ENCODE measurements at regions not wholly inside any gene's neighbourhood (a gene's known extent, or its start where the extent isn't known, plus 50 kb on each side); places are given as distances from the start of the nearest gene placed in this dataset.

DNA sequence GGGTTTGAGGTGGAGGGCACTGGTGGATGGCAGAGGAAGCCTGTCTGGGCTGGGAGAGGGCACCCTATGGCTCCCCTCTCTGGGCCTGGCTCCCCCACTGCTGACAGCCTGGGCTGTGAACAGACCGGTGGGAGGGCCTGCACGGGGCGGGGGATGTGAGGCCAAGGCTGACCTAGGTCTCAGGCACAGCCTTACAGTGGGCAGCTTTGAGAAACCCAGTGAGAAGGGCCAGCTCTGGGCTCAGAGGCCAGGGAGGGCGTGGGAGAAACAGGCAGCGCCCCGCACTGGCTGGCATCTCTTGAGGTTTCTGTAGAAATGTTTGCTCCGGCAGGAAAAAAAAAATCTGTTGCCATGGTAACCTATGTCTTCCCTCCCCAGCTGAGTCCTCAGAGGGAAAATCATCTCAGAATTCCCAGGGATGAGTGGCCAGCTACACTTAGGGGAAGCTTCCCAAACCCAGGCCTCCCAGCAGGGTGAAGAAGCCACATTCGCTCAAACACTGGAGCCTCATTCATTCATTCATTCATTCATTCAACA is 71.7 kb upstream of the TAF1B start:
- peaks cover 37% of the 10 kb centered on the region for H3K4me1 ChIP-seq (ENCODE audit: control insufficient read depth, insufficient read depth, low read length)
- no peaks in the 10 kb centered on the region for H3K36me3 ChIP-seq (ENCODE audit: control insufficient read depth, insufficient read depth, low read length)
- no peak overlapping the region for H3K4me3 ChIP-seq (ENCODE audit: insufficient read depth, low read depth, low read length)
- WGBS, 2 experiments, result 56 to 60% methylated on average over 8 of the region's 8 CpGs
- H3K27me3 ChIP-seq (ENCODE audit: control insufficient read depth, insufficient read depth, low read length, poor library complexity, severe bottlenecking), result no peaks in the 10 kb centered on the region
- no peaks in the 10 kb centered on the region for H3K9me3 ChIP-seq (ENCODE audit: control insufficient read depth, low read length)
- no peak overlapping the region for H3K27ac ChIP-seq (ENCODE audit: insufficient read depth, low read depth, low read length, poor library complexity, severe bottlenecking)

DNA sequence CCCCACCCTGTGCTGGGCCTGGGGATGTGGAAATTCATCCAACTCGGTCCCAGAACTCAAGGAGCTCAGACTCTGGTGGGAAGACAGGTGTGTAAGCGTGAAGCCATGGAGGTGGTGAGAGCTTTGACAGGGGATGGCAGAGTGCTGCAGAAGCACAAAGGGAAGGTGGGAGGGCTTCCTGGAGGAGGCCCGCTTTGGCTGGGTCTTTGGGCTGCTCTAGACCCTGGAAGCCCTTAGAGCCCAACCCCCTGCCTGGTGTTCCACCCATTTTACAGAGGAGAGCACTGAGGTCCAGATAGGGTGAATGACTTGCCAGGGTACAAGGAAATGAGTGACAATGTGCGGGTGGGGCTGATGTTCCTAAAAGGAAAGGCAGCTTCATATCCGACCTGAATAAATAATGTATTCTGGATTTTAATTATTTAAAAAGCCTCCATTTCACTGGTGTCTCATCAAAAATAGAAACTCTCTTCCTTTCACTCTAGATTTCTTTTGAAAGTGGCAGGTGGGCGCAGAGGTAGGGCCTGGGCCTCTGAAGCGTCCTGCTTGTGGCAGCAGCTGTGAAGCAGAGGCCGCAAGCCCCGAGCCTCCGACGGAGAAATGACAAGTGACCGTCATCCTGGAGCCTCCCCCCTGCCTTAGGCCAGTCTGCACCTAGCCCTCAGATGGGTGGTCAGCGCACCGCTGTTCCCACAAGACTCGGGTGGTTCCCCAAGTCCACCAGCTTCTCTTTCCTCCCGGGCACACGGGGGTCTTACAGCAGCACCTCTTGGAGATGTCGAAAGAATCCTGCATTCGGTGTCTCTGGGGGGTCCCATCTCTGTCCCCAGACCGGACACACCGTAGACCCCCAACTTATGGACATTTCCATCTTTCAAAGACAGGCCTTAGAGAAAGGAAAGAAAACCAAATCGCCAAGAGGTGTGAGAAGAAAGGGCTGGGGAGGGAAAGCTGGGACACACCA is 71.0 kb upstream of the TAF1B start:
- Histone ChIP-seq H3K27ac (ENCODE audit: insufficient read depth, low read depth, low read length, poor library complexity, severe bottlenecking) (no peak overlapping the region), H3K4me3 (ENCODE audit: insufficient read depth, low read depth, low read length) (no peak overlapping the region), H3K36me3 (ENCODE audit: control insufficient read depth, insufficient read depth, low read length) (no peaks in the 10 kb centered on the region), H3K27me3 (ENCODE audit: control insufficient read depth, insufficient read depth, low read length, poor library complexity, severe bottlenecking) (no peaks in the 10 kb centered on the region), H3K9me3 (ENCODE audit: control insufficient read depth, low read length) (no peaks in the 10 kb centered on the region), H3K4me1 (ENCODE audit: control insufficient read depth, insufficient read depth, low read length) (peaks cover 36% of the 10 kb centered on the region)
- 94 to 95% methylated on average over 21 to 22 of the region's 22 CpGs for WGBS, 2 experiments

DNA sequence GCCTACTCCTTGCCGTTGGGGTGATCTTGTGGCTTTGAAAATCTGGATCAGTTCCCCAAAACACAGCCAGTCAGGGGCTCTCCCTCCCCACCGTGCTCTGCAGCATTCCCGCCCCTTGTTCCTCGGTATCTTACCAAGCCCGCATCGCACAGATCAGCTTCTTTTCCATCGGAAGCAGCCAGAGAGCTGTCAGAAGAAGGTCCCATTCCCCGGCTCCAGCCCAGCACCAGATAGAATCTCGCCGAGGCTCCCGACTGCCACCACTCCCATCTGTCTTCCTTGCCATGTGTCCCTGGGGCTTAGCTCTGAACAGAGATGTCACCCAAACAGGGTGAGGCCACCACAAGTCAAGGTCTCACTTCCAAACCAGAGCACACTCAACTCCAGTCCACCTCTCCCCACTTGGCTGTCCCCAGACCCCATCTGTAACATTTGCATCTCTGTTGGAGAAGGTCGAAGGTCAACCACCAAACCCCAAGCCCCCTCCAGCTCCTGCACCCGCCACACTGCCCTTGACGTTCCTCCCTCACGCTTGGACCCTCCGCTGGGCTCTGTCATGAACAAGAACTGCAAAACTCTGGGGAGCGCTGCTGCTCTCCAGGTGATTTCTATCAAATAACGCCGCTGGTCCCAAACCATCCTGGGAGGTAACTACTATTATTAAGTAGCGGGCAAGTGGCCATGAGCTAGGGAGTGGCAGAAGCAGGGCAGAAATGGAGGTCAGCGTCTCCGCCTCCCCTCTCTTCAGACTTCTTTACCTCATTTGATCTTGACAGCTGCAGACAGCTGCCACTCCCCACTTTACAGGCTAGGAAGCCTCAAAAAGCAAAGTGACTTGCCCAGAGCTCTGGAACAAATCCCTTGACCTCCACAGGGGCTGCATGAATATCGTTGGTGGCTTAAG is 70.0 kb upstream of the TAF1B start:
- WGBS, 2 experiments, result 87% methylated on average over 23 of the region's 23 CpGs
- Histone ChIP-seq H3K9me3 (ENCODE audit: control insufficient read depth, low read length) (no peaks in the 10 kb centered on the region), H3K27me3 (ENCODE audit: control insufficient read depth, insufficient read depth, low read length, poor library complexity, severe bottlenecking) (no peaks in the 10 kb centered on the region), H3K4me1 (ENCODE audit: control insufficient read depth, insufficient read depth, low read length) (peaks cover 32% of the 10 kb centered on the region), H3K36me3 (ENCODE audit: control insufficient read depth, insufficient read depth, low read length) (no peaks in the 10 kb centered on the region), H3K4me3 (ENCODE audit: insufficient read depth, low read depth, low read length) (no peak overlapping the region), H3K27ac (ENCODE audit: insufficient read depth, low read depth, low read length, poor library complexity, severe bottlenecking) (no peak overlapping the region)

DNA sequence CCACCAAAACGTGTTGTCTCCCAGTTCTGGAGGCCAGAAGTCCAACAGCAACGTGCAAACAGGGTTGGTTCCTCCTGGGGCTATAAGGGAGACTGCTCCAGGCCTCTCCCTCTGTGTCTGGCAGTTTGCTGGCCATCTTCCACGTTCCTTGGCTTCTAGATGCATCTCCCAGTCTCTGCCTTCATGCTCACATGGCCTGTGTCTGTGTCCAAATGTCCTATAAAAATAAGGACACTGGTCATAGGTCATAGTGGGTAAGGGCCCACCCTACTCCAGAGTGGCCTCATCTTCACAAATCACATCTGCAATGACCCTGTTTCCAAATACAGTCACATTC is 69.4 kb upstream of the TAF1B start:
- Histone ChIP-seq H3K4me1 (ENCODE audit: control insufficient read depth, insufficient read depth, low read length) (peaks cover 28% of the 10 kb centered on the region), H3K27me3 (ENCODE audit: control insufficient read depth, insufficient read depth, low read length, poor library complexity, severe bottlenecking) (no peaks in the 10 kb centered on the region), H3K27ac (ENCODE audit: insufficient read depth, low read depth, low read length, poor library complexity, severe bottlenecking) (no peak overlapping the region), H3K9me3 (ENCODE audit: control insufficient read depth, low read length) (no peaks in the 10 kb centered on the region), H3K4me3 (ENCODE audit: insufficient read depth, low read depth, low read length) (no peak overlapping the region), H3K36me3 (ENCODE audit: control insufficient read depth, insufficient read depth, low read length) (no peaks in the 10 kb centered on the region)
- WGBS, 2 experiments, result 78 to 82% methylated on average over 3 of the region's 3 CpGs

DNA sequence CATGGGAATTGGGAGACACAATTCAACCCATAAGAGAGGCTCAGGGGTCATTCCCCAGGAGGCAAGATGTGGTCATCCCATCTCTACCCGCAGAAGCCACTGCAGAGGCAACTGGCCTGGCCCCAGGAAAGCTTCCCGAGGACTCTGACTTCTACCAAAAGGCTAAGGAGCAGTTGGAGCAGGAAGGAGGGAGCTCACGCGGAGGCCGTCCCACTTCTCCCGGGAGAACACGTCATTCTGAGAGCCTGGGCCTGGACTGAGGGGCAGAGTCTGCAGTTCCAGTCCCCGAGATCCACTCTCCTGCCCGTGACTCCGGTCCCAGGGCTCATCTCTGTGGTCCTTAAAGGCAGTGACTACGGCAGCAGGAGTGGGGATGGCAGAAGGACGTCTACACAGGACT is 69.0 kb upstream of the TAF1B start:
- Histone ChIP-seq H3K27ac (ENCODE audit: insufficient read depth, low read depth, low read length, poor library complexity, severe bottlenecking) (no peak overlapping the region), H3K4me1 (ENCODE audit: control insufficient read depth, insufficient read depth, low read length) (peaks cover 24% of the 10 kb centered on the region)

DNA sequence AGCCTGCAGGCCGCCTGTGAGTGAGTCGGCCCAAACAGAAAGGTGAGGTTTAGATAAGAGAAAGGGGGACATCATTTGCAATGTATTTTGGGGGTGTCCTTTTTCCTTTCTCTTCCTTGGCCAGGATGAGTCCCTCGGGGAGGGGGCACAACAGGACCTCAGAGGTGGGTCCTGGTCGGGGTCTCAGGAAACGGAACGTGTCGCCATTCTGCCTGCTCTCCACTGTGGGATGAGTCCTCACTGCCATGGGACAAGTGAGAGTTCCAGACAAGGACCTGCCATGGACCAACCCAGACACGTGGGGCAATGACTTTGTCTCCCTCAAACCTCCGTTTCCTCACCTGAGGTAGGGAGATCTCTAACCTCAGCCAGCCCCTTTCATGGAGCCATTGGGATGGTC is 67.9 kb upstream of the TAF1B start:
- Histone ChIP-seq H3K4me1 (ENCODE audit: control insufficient read depth, insufficient read depth, low read length) (peaks cover 14% of the 10 kb centered on the region), H3K27ac (ENCODE audit: insufficient read depth, low read depth, low read length, poor library complexity, severe bottlenecking) (no peak overlapping the region), H3K27me3 (ENCODE audit: control insufficient read depth, insufficient read depth, low read length, poor library complexity, severe bottlenecking) (no peaks in the 10 kb centered on the region), H3K9me3 (ENCODE audit: control insufficient read depth, low read length) (no peaks in the 10 kb centered on the region), H3K4me3 (ENCODE audit: insufficient read depth, low read depth, low read length) (no peak overlapping the region), H3K36me3 (ENCODE audit: control insufficient read depth, insufficient read depth, low read length) (no peaks in the 10 kb centered on the region)
- WGBS, 2 experiments, result 92 to 95% methylated on average over 9 of the region's 9 CpGs

More for the DNA sequence above, 69.0 kb upstream of the TAF1B start:
- Histone ChIP-seq H3K9me3 (ENCODE audit: control insufficient read depth, low read length) (no peaks in the 10 kb centered on the region), H3K4me3 (ENCODE audit: insufficient read depth, low read depth, low read length) (no peak overlapping the region), H3K36me3 (ENCODE audit: control insufficient read depth, insufficient read depth, low read length) (no peaks in the 10 kb centered on the region), H3K27me3 (ENCODE audit: control insufficient read depth, insufficient read depth, low read length, poor library complexity, severe bottlenecking) (no peaks in the 10 kb centered on the region)
- 72 to 74% methylated on average over 12 of the region's 12 CpGs for WGBS, 2 experiments

DNA sequence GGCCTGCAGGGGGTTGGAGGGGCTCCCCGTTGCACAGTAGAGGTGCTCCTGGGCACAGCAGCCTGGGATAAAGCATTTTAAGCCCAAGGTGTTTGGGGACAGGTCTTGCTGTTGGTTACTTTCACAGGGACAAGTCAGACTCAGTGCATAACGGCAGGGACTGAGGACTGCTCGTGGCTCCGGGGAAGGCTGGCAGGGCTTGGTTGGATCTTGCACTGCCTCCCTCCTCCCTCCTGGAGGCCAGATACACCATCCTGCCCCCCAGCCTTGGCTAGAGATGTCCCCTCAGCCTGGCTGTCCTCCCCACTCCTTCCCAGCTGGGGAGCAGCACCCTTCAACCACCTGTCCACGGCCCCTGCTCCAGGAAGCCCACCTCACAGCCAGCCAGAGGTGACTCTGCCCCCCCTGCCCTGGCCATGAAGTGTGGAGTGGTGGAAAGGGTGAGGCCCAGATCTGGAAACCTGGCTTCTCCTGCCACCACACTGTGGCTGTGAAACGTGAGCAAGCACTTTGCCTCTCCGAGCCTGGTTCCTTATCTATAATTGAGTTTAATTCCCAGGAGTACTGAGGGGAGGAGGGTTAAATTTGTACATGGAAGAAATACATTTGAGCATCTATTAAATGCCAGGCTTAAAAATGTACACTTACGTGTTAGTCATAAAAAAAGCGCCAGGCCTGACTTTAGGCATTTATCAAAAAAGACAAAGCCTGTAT is 67.1 kb upstream of the TAF1B start:
- Histone ChIP-seq H3K4me1 (ENCODE audit: control insufficient read depth, insufficient read depth, low read length) (peaks cover 14% of the 10 kb centered on the region), H3K27ac (ENCODE audit: insufficient read depth, low read depth, low read length, poor library complexity, severe bottlenecking) (no peak overlapping the region), H3K36me3 (ENCODE audit: control insufficient read depth, insufficient read depth, low read length) (no peaks in the 10 kb centered on the region), H3K27me3 (ENCODE audit: control insufficient read depth, insufficient read depth, low read length, poor library complexity, severe bottlenecking) (no peaks in the 10 kb centered on the region), H3K9me3 (ENCODE audit: control insufficient read depth, low read length) (no peaks in the 10 kb centered on the region), H3K4me3 (ENCODE audit: insufficient read depth, low read depth, low read length) (no peak overlapping the region)
- WGBS, 2 experiments, result 81% methylated on average over 9 of the region's 9 CpGs

DNA sequence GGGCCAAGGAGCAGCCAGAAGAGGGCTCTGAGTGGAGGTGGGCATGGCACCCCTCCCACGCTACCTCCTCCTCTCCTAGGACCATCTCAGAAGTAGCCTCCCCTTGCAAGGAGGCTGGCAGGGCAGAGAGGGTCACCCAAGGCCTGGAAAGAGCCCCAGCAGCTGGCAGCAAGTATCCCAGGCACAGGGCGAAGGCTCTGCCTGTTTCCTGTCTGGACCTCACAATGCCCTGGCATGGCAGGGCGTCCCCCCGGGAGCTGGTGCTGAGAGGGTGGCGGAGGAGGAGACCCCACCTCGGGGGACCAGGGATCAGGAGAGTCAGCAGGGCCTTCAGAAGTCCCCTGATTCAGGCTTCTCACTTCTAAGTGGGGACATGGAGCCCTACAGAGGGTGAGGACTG is 66.2 kb upstream of the TAF1B start:
- no peak overlapping the region for H3K4me3 ChIP-seq (ENCODE audit: insufficient read depth, low read depth, low read length)
- no peaks in the 10 kb centered on the region for H3K27me3 ChIP-seq (ENCODE audit: control insufficient read depth, insufficient read depth, low read length, poor library complexity, severe bottlenecking)
- H3K36me3 ChIP-seq (ENCODE audit: control insufficient read depth, insufficient read depth, low read length), result no peaks in the 10 kb centered on the region
- H3K9me3 ChIP-seq (ENCODE audit: control insufficient read depth, low read length), result no peaks in the 10 kb centered on the region
- no peak overlapping the region for H3K27ac ChIP-seq (ENCODE audit: insufficient read depth, low read depth, low read length, poor library complexity, severe bottlenecking)
- peaks cover 5% of the 10 kb centered on the region for H3K4me1 ChIP-seq (ENCODE audit: control insufficient read depth, insufficient read depth, low read length)
- 93 to 95% methylated on average over 6 of the region's 6 CpGs for WGBS, 2 experiments

DNA sequence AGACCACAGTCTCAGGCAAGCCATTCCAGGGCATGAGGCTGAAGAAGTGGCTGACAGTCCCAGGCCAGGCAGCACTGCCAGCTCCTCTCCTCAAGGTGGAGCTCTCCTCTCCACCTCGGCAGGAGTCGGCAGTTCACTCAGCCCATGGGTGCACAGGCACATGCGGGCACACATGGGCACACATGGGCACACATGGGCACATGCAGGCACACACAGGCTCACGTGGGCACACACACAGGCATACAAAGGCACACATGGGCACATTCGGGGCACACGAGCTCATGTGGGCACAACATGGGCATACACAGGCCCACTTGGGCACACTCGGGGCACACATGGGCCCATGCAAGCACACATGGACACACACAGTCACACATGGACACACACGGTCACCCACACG is 65.3 kb upstream of the TAF1B start:
- Histone ChIP-seq H3K9me3 (ENCODE audit: control insufficient read depth, low read length) (no peaks in the 10 kb centered on the region), H3K27ac (ENCODE audit: insufficient read depth, low read depth, low read length, poor library complexity, severe bottlenecking) (no peak overlapping the region), H3K36me3 (ENCODE audit: control insufficient read depth, insufficient read depth, low read length) (no peaks in the 10 kb centered on the region), H3K4me3 (ENCODE audit: insufficient read depth, low read depth, low read length) (no peak overlapping the region), H3K27me3 (ENCODE audit: control insufficient read depth, insufficient read depth, low read length, poor library complexity, severe bottlenecking) (no peaks in the 10 kb centered on the region), H3K4me1 (ENCODE audit: control insufficient read depth, insufficient read depth, low read length) (no peaks in the 10 kb centered on the region)
- 75 to 80% methylated on average over 9 of the region's 9 CpGs for WGBS, 2 experiments
